Suprapubic skin (tissue), 4 donors: ENCODE measurements at regions not wholly inside any gene's neighbourhood (a gene's known extent, or its start where the extent isn't known, plus 50 kb on each side); places are given as distances from the start of the nearest gene placed in this dataset.

Experiments used
- CTCF ChIP-seq, 2 donors: fragments of 200-600 bp in 1 of 2; fragments of 450-650 bp in 1 of 2; sonication (generic) in 1 of 2; IDR thresholded peaks; one replicate each; pipeline ENCODE4 v1.5.1; 2016 to 2019; ENCODE audit warnings: antibody characterized with exemption in 2 of 2, mild to moderate bottlenecking in 1 of 2, moderate library complexity in 1 of 2
- POLR2A ChIP-seq, 2 donors: fragments of 450-650 bp; IDR thresholded peaks; one replicate each; pipeline ENCODE4 v1.6.1; 2017; ENCODE audit warnings: antibody characterized with exemption in 2 of 2, mild to moderate bottlenecking in 2 of 2, moderate library complexity in 2 of 2
- POLR2AphosphoS5 ChIP-seq, 3 donors: sonication (generic); formaldehyde crosslinking; IDR thresholded peaks; one replicate each; pipeline ENCODE4 v1.6.1; 2017; ENCODE audit warnings: antibody characterized with exemption in 3 of 3

DNA sequence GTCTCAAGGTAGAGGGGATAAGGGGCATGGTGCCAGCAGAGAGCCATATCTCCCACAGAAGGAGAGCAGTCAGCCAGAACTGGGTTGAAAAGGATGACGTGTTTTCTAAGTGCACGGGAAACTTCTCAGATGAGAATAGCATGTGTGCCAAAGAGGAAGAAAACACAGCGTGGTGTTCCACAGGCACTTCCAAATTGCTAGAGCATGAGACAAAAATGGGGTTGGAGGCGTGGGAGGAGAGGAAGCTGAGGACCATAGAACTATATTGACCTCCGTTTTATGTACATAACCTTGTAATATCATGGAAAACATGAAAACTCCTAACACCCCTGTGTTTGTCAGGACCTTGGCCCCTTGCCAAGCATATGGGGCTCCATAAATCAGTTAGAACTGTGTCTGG lies 682.7 kb upstream of the RAB6C start:
- TF ChIP-seq CTCF (IDR thresholded peaks at IDR 0.05) = no peak
- TF ChIP-seq POLR2A (IDR thresholded peaks at IDR 0.05) = no peak
- no peak for TF ChIP-seq POLR2AphosphoS5 (IDR thresholded peaks at IDR 0.05)
